Activated CD4-positive, CD25-positive, alpha-beta regulatory T cell treated with anti-CD3 and anti-CD28 coated beads, Interleukin-2, amount 50 U/mL, for 72 hours (primary cell): ENCODE measurements at regions not wholly inside any gene's neighbourhood (a gene's known extent, or its start where the extent isn't known, plus 50 kb on each side); places are given as distances from the start of the nearest gene placed in this dataset.
A peak's percentile ranks its signal among the peaks of the same experiment; 100 is the strongest.

Source experiments
- DNase-seq: peaks from one replicate; pipeline ENCODE4 v3.0.0; 2021

- no peak for DNase-seq
Measured at GRCh38 chr1:50358962-50359361, 64.3 kb downstream of the DMRTA2 start.

GRCh38 chr1:50357186-50357585, 66.1 kb downstream of the DMRTA2 start:
- no peak for DNase-seq

GRCh38 chr1:50354813-50355212, 68.4 kb downstream of the DMRTA2 start:
- DNase-seq, result no peak

- DNase-seq, result no peak
Measured at GRCh38 chr1:50352428-50352827, 70.8 kb downstream of the DMRTA2 start.

- no peak for DNase-seq
Measured at GRCh38 chr1:50350868-50351267, 72.4 kb downstream of the DMRTA2 start.

GRCh38 chr1:50350421-50350820, 72.8 kb downstream of the DMRTA2 start:
- no peak for DNase-seq

GRCh38 chr1:50349242-50349565, 74.0 kb downstream of the DMRTA2 start:
- no peak for DNase-seq

- peak; percentile 37 for DNase-seq
Measured at GRCh38 chr1:50348449-50349241, 74.6 kb downstream of the DMRTA2 start.

GRCh38 chr1:50347933-50348332, 75.3 kb downstream of the DMRTA2 start:
- no peak for DNase-seq

GRCh38 chr1:50346621-50347020, 76.6 kb downstream of the DMRTA2 start:
- no peak for DNase-seq

- no peak for DNase-seq
Measured at GRCh38 chr1:50343323-50343722, 79.9 kb downstream of the DMRTA2 start.

- DNase-seq, result no peak
Measured at GRCh38 chr1:50342525-50342924, 80.7 kb downstream of the DMRTA2 start.

- no peak for DNase-seq
Measured at GRCh38 chr1:50335036-50335435, 88.2 kb downstream of the DMRTA2 start.

GRCh38 chr1:50333595-50333974, 89.7 kb downstream of the DMRTA2 start:
- peak; percentile 59 for DNase-seq

- DNase-seq, result peak; percentile 66
Measured at GRCh38 chr1:50332941-50333594, 90.2 kb downstream of the DMRTA2 start.

GRCh38 chr1:50329332-50329932, 93.8 kb downstream of the DMRTA2 start:
- DNase-seq, result no peak

GRCh38 chr1:50328552-50328951, 94.7 kb downstream of the DMRTA2 start:
- no peak for DNase-seq

GRCh38 chr1:50326026-50326425, 97.2 kb downstream of the DMRTA2 start:
- no peak for DNase-seq

GRCh38 chr1:50322579-50322978, 100.7 kb downstream of the DMRTA2 start:
- DNase-seq, result no peak

- no peak for DNase-seq
Measured at GRCh38 chr1:50318428-50318827, 104.8 kb downstream of the DMRTA2 start.

- no peak for DNase-seq
Measured at GRCh38 chr1:50308878-50309277, 114.4 kb downstream of the DMRTA2 start.

- DNase-seq, result no peak
Measured at GRCh38 chr1:50305808-50306207, 117.4 kb downstream of the DMRTA2 start.

GRCh38 chr1:50300297-50300696, 122.9 kb downstream of the DMRTA2 start:
- no peak for DNase-seq

GRCh38 chr1:50295566-50295965, 127.7 kb downstream of the DMRTA2 start:
- DNase-seq, result no peak
